ENCODE measurements at regions not wholly inside any gene's neighbourhood (a gene's known extent, or its start where the extent isn't known, plus 50 kb on each side); places are given as distances from the start of the nearest gene placed in this dataset.

- TF ChIP-seq TFCP2L1 (CRISPR knock-in tag; IDR thresholded peaks at IDR 0.05) (no peak), MYC (IDR thresholded peaks at IDR 0.05; ENCODE audit: borderline replicate concordance, low read length) (no peak), SMC3 (IDR thresholded peaks at IDR 0.05) (peak; percentile 76), BCL3 (IDR thresholded peaks at IDR 0.05) (no peak), ZNF302 (CRISPR knock-in tag; IDR thresholded peaks at IDR 0.05) (no peak), RAD21 (conservative IDR thresholded peaks at IDR 0.05 in 1 of 2, IDR thresholded peaks at IDR 0.05 in 1 of 2) (peak; percentile 83 to 92), RCOR1 (IDR thresholded peaks at IDR 0.05; ENCODE audit: low read depth, low read length) (no peak), CTCF (IDR thresholded peaks at IDR 0.05) (peak; percentile 70)
- no peaks in the 10 kb centered on the region for H3K4me1 ChIP-seq
- peaks cover 8% of the 10 kb centered on the region for H3K9me3 ChIP-seq
- no peak overlapping the region for H3K27ac ChIP-seq
- no peak overlapping the region for H3K4me2 ChIP-seq
- WGBS (ENCODE audit: missing lambda C conversion rate) = 18% methylated on average over 7 of the region's 7 CpGs
- no peak overlapping the region for H3K4me3 ChIP-seq
- ChIA-PET CTCF (interaction anchor here (0.8 to 2.2 kb wide), 10 partner anchors 63 to 162 kb away, joined by 3 to 8 read pairs (median 4); no protein-coding TSS in a partner anchor), POLR2A (no interaction called here)
- peak; percentile 91 for FAIRE-seq
- ATAC-seq = peak; percentile 91 to 96
- DNase-seq (ENCODE audit: low read depth in 1 of 2, low spot score in 1 of 2) = peak; percentile 31 to 76
These were observed 163.0 kb upstream of the XIST start for GRCh38 chrX:74015379-74016019.

- CTCF ChIA-PET = no interaction called here
- 92% methylated on average over 2 of the region's 2 CpGs for WGBS (ENCODE audit: missing lambda C conversion rate)
- ATAC-seq (no peak), DNase-seq (ENCODE audit: low read depth in 1 of 2, low spot score in 1 of 2) (no peak), FAIRE-seq (no peak)
- no peak overlapping the region for H3K4me2 ChIP-seq
- no peaks in the 10 kb centered on the region for H3K9me3 ChIP-seq
- H3K4me3 ChIP-seq = no peak overlapping the region
- H3K27ac ChIP-seq = no peak overlapping the region
- POLR2A ChIA-PET = no interaction called here
- no peak for TF ChIP-seq EHF (CRISPR knock-in tag; IDR thresholded peaks at IDR 0.05)
- TF ChIP-seq BHLHE40 (IDR thresholded peaks at IDR 0.05; ENCODE audit: low read depth, low read length) = no peak
- no peak for TF ChIP-seq E2F6 (IDR thresholded peaks at IDR 0.05; ENCODE audit: borderline replicate concordance, low read depth)
- no peak for TF ChIP-seq MAZ (IDR thresholded peaks at IDR 0.05; ENCODE audit: borderline replicate concordance, low read depth, low read length)
- no peak for TF ChIP-seq CBX8 (IDR thresholded peaks at IDR 0.05)
- TF ChIP-seq PBX3 (IDR thresholded peaks at IDR 0.05) = no peak
- TF ChIP-seq JUNB (IDR thresholded peaks at IDR 0.05) = no peak
- TF ChIP-seq HDAC2 (IDR thresholded peaks at IDR 0.05) = no peak
- no peak for TF ChIP-seq RARB (CRISPR knock-in tag; IDR thresholded peaks at IDR 0.05)
- no peak for TF ChIP-seq FOSB (CRISPR knock-in tag; IDR thresholded peaks at IDR 0.05)
- no peak for TF ChIP-seq HOXA7 (CRISPR knock-in tag; IDR thresholded peaks at IDR 0.05)
- no peaks in the 10 kb centered on the region for H3K4me1 ChIP-seq
These were observed 156.5 kb upstream of the XIST start for GRCh38 chrX:74009041-74009440.

GRCh38 chrX:73992019-73992418 is 139.5 kb upstream of the XIST start:
- no peak for TF ChIP-seq NPAS2 (CRISPR knock-in tag; IDR thresholded peaks at IDR 0.05; ENCODE audit: borderline replicate concordance)
- no peak for TF ChIP-seq JUN (IDR thresholded peaks at IDR 0.05)
- TF ChIP-seq MAX (IDR thresholded peaks at IDR 0.05) = no peak
- no peak for TF ChIP-seq ZFP36 (IDR thresholded peaks at IDR 0.05; ENCODE audit: borderline replicate concordance, partially characterized antibody)
- no peak for TF ChIP-seq USF2 (IDR thresholded peaks at IDR 0.05)
- no peak for TF ChIP-seq BCL3 (IDR thresholded peaks at IDR 0.05)
- TF ChIP-seq PBX3 (IDR thresholded peaks at IDR 0.05) = no peak
- TF ChIP-seq SREBF2 (IDR thresholded peaks at IDR 0.05) = no peak

More at GRCh38 chrX:73992019-73992418, 139.5 kb upstream of the XIST start:
- WGBS (ENCODE audit: missing lambda C conversion rate) = 92% methylated on average over 6 of the region's 6 CpGs
- ChIA-PET POLR2A (no interaction called here), CTCF (no interaction called here)
- FAIRE-seq = peak; percentile 79
- no peak overlapping the region for H3K4me2 ChIP-seq
- no peak overlapping the region for H3K4me3 ChIP-seq
- H3K9me3 ChIP-seq = peaks cover 45% of the 10 kb centered on the region
- H3K27ac ChIP-seq = no peak overlapping the region
- no peaks in the 10 kb centered on the region for H3K4me1 ChIP-seq
- no peak for DNase-seq (ENCODE audit: low read depth in 1 of 2, low spot score in 1 of 2)
- no peak for ATAC-seq

All from A549 (cell line).